Aorta (tissue), 5 donors: ENCODE measurements at regions not wholly inside any gene's neighbourhood (a gene's known extent, or its start where the extent isn't known, plus 50 kb on each side); places are given as distances from the start of the nearest gene placed in this dataset.

Experiments
- ATAC-seq: fragments of 200-7000 bp; cut with Tn5 transposase; one replicate; pipeline ENCODE4 v1.9.1; 2022; ENCODE audit warnings: moderate library complexity; ENCODE audit not compliant: low FRiP score
- DNase-seq, 2 donors: peaks; one replicate each; pipeline ENCODE4 v3.0.0-alpha.2; 2020
- H3K27ac ChIP-seq, 2 donors: one replicate each; pipeline ENCODE4 v1.5.1; 2013; ENCODE audit warnings: low read length in 2 of 2, mild to moderate bottlenecking in 2 of 2, moderate library complexity in 2 of 2, control low read depth in 1 of 2, inconsistent platforms in 1 of 2, low read depth in 1 of 2
- H3K27me3 ChIP-seq, 2 donors: one replicate each; pipeline ENCODE4 v1.6.1; 2013; ENCODE audit warnings: control low read depth in 1 of 2, low read length in 1 of 2, mild to moderate bottlenecking in 1 of 2, moderate library complexity in 1 of 2; ENCODE audit not compliant: insufficient read depth in 2 of 2, control insufficient read depth in 1 of 2
- H3K36me3 ChIP-seq, 2 donors: one replicate each; pipeline ENCODE4 v1.6.1; 2013; ENCODE audit warnings: control low read depth in 1 of 2, low read length in 1 of 2, mild to moderate bottlenecking in 1 of 2; ENCODE audit not compliant: insufficient read depth in 2 of 2, control insufficient read depth in 1 of 2
- H3K4me1 ChIP-seq, 2 donors: one replicate each; pipeline ENCODE4 v1.6.1; 2013; ENCODE audit warnings: low read length in 2 of 2, control low read depth in 1 of 2, mild to moderate bottlenecking in 1 of 2, moderate library complexity in 1 of 2; ENCODE audit not compliant: insufficient read depth in 2 of 2, control insufficient read depth in 1 of 2
- H3K4me3 ChIP-seq, 2 donors: one replicate each; pipeline ENCODE4 v1.5.1; 2013; ENCODE audit warnings: low read length in 2 of 2, control low read depth in 1 of 2, mild to moderate bottlenecking in 1 of 2
- H3K9me3 ChIP-seq: one replicate; pipeline ENCODE4 v1.6.1; 2013; ENCODE audit warnings: mild to moderate bottlenecking, low read length; ENCODE audit not compliant: control insufficient read depth
- WGBS, 2 donors: extraction: QIAGEN DNeasy Blood & Tissue Kit; methylation state at CpG; one replicate each; pipeline ENCODE4 v1.1.7; 2013; 5-methylcytosine and 5-hydroxymethylcytosine counted together
- intact Hi-C, 2 donors: fragments of 100-400 bp; cut with DNase I; formaldehyde crosslinking; loops; one replicate each; pipeline versions ENCODE4 v1.14.2 to v1.15.0; 2022
- donor health status: healthy with polysubstance abuse.
- donor health status: Bipolar disorder and iron deficiency.
- donor health status: DM: no; HTN: no; CAD: no.
- donor health status: DM: no; HTN: no; CAD: no.
- donor health status: DM: yes; HTN: yes; CAD: no.

- intact Hi-C loops: no loop called here
- H3K36me3 ChIP-seq: no peaks in the 10 kb centered on the region
- H3K9me3 ChIP-seq: no peaks in the 10 kb centered on the region
- 18 to 24% methylated on average over 5 of the region's 5 CpGs for WGBS, 2 donors
- no peaks in the 10 kb centered on the region for H3K4me1 ChIP-seq
- ATAC-seq: no peak
- H3K27me3 ChIP-seq: no peaks in the 10 kb centered on the region
- no peak overlapping the region for H3K4me3 ChIP-seq
- DNase-seq: no peak
- no peak overlapping the region for H3K27ac ChIP-seq
Observed at GRCh38 chr1:103333141-103333540, 192.4 kb upstream of the RNPC3 start.

GRCh38 chr1:103327054-103327719, 198.3 kb upstream of the RNPC3 start:
- 88% methylated on average over 4 of the region's 4 CpGs for WGBS, 2 donors
- H3K36me3 ChIP-seq: no peaks in the 10 kb centered on the region
- no peaks in the 10 kb centered on the region for H3K4me1 ChIP-seq
- H3K27me3 ChIP-seq: no peaks in the 10 kb centered on the region
- H3K4me3 ChIP-seq: no peak overlapping the region
- intact Hi-C loops: no loop called here
- ATAC-seq (no peak), DNase-seq (no peak)
- H3K27ac ChIP-seq: no peak overlapping the region
- H3K9me3 ChIP-seq: no peaks in the 10 kb centered on the region

- Histone ChIP-seq H3K27me3 (no peaks in the 10 kb centered on the region), H3K4me1 (no peaks in the 10 kb centered on the region), H3K27ac (no peak overlapping the region), H3K9me3 (no peaks in the 10 kb centered on the region), H3K36me3 (no peaks in the 10 kb centered on the region), H3K4me3 (no peak overlapping the region)
- no peak for DNase-seq
- ATAC-seq: no peak
- intact Hi-C loops: no loop called here
Observed at GRCh38 chr1:103326595-103326994, 198.9 kb upstream of the RNPC3 start.

GRCh38 chr1:103309786-103310185, 201.5 kb upstream of the COL11A1 start:
- WGBS, 2 donors: 86 to 100% methylated on average over 1 of the region's 1 CpG
- ATAC-seq: no peak
- intact Hi-C loops: no loop called here

GRCh38 chr1:103307751-103308150, 199.4 kb upstream of the COL11A1 start:
- WGBS, 2 donors: 49 to 57% methylated on average over 2 of the region's 2 CpGs
- H3K27me3 ChIP-seq: no peaks in the 10 kb centered on the region
- H3K4me3 ChIP-seq: no peak overlapping the region
- no peaks in the 10 kb centered on the region for H3K4me1 ChIP-seq
- intact Hi-C loops: no loop called here
- no peaks in the 10 kb centered on the region for H3K9me3 ChIP-seq
- no peaks in the 10 kb centered on the region for H3K36me3 ChIP-seq
- no peak overlapping the region for H3K27ac ChIP-seq
- DNase-seq (no peak), ATAC-seq (no peak)

More at GRCh38 chr1:103309786-103310185, 201.5 kb upstream of the COL11A1 start:
- Histone ChIP-seq H3K9me3 (no peaks in the 10 kb centered on the region), H3K36me3 (no peaks in the 10 kb centered on the region), H3K4me1 (no peaks in the 10 kb centered on the region), H3K27me3 (no peaks in the 10 kb centered on the region), H3K4me3 (no peak overlapping the region), H3K27ac (no peak overlapping the region)
- DNase-seq: no peak

GRCh38 chr1:103283841-103284669, 175.7 kb upstream of the COL11A1 start:
- H3K36me3 ChIP-seq: no peaks in the 10 kb centered on the region
- ATAC-seq (peak; percentile 56), DNase-seq (no peak)
- no peak overlapping the region for H3K27ac ChIP-seq
- intact Hi-C loops: no loop called here
- H3K4me3 ChIP-seq: no peak overlapping the region
- H3K4me1 ChIP-seq: no peaks in the 10 kb centered on the region
- no peaks in the 10 kb centered on the region for H3K27me3 ChIP-seq
- H3K9me3 ChIP-seq: no peaks in the 10 kb centered on the region

- Histone ChIP-seq H3K27ac (no peak overlapping the region), H3K27me3 (no peaks in the 10 kb centered on the region), H3K36me3 (no peaks in the 10 kb centered on the region), H3K4me3 (no peak overlapping the region), H3K9me3 (no peaks in the 10 kb centered on the region), H3K4me1 (no peaks in the 10 kb centered on the region)
- ATAC-seq: no peak
- no peak for DNase-seq
- intact Hi-C loops: no loop called here
- 14 to 20% methylated on average over 1 of the region's 1 CpG for WGBS, 2 donors
Observed at GRCh38 chr1:103283371-103283770, 175.0 kb upstream of the COL11A1 start.

- H3K27me3 ChIP-seq: no peaks in the 10 kb centered on the region
- no peaks in the 10 kb centered on the region for H3K9me3 ChIP-seq
- no peak overlapping the region for H3K27ac ChIP-seq
- H3K36me3 ChIP-seq: no peaks in the 10 kb centered on the region
- ATAC-seq: no peak
- intact Hi-C loops: no loop called here
- no peaks in the 10 kb centered on the region for H3K4me1 ChIP-seq
- H3K4me3 ChIP-seq: no peak overlapping the region
- DNase-seq: no peak
- WGBS, 2 donors: 60 to 68% methylated on average over 1 of the region's 1 CpG
Observed at GRCh38 chr1:103275725-103276124, 167.4 kb upstream of the COL11A1 start.

- Histone ChIP-seq H3K36me3 (no peaks in the 10 kb centered on the region), H3K27ac (no peak overlapping the region)
- ATAC-seq: no peak
Observed at GRCh38 chr1:103274886-103275285, 166.6 kb upstream of the COL11A1 start.

More at GRCh38 chr1:103274886-103275285, 166.6 kb upstream of the COL11A1 start:
- DNase-seq: no peak
- intact Hi-C loops: no loop called here
- H3K4me3 ChIP-seq: no peak overlapping the region
- no peaks in the 10 kb centered on the region for H3K4me1 ChIP-seq
- H3K9me3 ChIP-seq: no peaks in the 10 kb centered on the region
- H3K27me3 ChIP-seq: no peaks in the 10 kb centered on the region
